ENCODE measurements at regions not wholly inside any gene's neighbourhood (a gene's known extent, or its start where the extent isn't known, plus 50 kb on each side); places are given as distances from the start of the nearest gene placed in this dataset.

GRCh38 chr18:71873695-71874094, 670.4 kb downstream of the CBLN2 start:
- no peak for DNase-seq (ENCODE audit: low read depth)
- TF ChIP-seq, protein P1, sequence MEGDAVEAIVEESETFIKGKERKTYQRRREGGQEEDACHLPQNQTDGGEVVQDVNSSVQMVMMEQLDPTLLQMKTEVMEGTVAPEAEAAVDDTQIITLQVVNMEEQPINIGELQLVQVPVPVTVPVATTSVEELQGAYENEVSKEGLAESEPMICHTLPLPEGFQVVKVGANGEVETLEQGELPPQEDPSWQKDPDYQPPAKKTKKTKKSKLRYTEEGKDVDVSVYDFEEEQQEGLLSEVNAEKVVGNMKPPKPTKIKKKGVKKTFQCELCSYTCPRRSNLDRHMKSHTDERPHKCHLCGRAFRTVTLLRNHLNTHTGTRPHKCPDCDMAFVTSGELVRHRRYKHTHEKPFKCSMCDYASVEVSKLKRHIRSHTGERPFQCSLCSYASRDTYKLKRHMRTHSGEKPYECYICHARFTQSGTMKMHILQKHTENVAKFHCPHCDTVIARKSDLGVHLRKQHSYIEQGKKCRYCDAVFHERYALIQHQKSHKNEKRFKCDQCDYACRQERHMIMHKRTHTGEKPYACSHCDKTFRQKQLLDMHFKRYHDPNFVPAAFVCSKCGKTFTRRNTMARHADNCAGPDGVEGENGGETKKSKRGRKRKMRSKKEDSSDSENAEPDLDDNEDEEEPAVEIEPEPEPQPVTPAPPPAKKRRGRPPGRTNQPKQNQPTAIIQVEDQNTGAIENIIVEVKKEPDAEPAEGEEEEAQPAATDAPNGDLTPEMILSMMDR (conservative IDR thresholded peaks at IDR 0.05; ENCODE audit: low read depth, low read length): no peak
- H3K4me3 ChIP-seq (ENCODE audit: low read depth, low read length): no peak overlapping the region

DNA sequence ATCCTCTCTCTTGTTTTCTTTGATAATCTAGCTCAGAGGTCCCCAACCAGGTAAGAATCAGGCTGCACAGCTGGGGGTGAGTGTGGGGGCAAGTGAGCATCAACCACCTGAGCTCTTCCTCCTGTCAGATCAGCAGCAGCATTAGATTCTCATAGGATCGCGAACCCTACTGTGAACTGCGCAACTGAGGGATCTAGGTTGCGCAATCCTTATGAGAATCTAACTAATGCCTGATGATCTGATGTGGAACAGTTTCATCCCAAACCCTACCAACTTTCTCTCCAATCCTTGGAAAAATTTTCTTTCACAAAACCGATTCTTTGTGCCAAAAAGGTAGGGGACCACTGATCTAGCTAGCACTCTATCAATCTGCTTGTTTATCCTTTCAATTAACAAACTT, 678.3 kb downstream of the CBLN2 start:
- DNase-seq (ENCODE audit: low read depth): no peak
- H3K4me3 ChIP-seq (ENCODE audit: low read depth, low read length): no peak overlapping the region
- TF ChIP-seq, protein P1 (conservative IDR thresholded peaks at IDR 0.05; ENCODE audit: low read depth, low read length): no peak

GRCh38 chr18:71850602-71851001, 693.5 kb downstream of the CBLN2 start:
- no peak for DNase-seq (ENCODE audit: low read depth)
- TF ChIP-seq, protein P1 (conservative IDR thresholded peaks at IDR 0.05; ENCODE audit: low read depth, low read length): no peak
- H3K4me3 ChIP-seq (ENCODE audit: low read depth, low read length): no peak overlapping the region

DNA sequence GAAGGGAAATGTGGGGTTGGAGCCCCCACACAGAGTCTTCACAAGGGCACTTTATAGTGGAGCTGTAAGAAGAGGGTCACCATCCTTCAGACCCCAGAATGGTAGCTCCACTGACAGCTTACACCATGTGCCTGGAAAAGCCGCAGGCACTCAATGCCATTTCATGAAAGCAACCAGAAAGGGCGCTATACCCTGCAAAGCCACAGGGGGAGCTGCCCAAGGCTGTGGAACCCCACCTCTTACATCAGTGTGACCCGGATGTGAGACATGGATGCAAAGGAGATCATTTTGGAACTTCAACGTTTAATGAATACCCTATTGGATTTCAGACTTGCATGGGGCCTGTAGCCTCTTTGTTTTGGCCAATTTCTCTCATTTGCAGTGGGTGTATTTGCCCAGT, 694.7 kb downstream of the CBLN2 start:
- H3K4me3 ChIP-seq (ENCODE audit: low read depth, low read length): no peak overlapping the region
- DNase-seq (ENCODE audit: low read depth): no peak
- TF ChIP-seq, protein P1 (conservative IDR thresholded peaks at IDR 0.05; ENCODE audit: low read depth, low read length): peak; percentile 17

DNA sequence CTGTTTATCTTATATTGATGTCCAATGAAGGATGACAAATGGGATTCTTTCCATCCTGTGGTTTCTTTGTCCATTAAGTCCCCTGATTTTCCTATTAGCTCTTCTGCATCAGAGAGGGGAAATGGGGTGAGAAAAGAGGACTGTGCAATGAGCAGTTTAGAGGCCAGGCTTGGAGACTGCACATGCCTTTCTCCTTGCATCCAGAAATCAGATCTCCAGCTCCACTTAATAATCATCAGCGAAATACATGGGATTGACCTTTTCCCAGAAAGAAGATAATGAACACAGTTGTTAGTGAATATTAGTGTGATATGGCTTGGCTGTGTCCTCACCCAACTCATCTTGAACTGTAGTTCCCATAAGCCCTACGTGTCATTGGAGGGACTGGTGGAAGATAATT, 697.4 kb downstream of the CBLN2 start:
- TF ChIP-seq, protein P1 (conservative IDR thresholded peaks at IDR 0.05; ENCODE audit: low read depth, low read length): no peak
- no peak for DNase-seq (ENCODE audit: low read depth)
- H3K4me3 ChIP-seq (ENCODE audit: low read depth, low read length): no peak overlapping the region

DNA sequence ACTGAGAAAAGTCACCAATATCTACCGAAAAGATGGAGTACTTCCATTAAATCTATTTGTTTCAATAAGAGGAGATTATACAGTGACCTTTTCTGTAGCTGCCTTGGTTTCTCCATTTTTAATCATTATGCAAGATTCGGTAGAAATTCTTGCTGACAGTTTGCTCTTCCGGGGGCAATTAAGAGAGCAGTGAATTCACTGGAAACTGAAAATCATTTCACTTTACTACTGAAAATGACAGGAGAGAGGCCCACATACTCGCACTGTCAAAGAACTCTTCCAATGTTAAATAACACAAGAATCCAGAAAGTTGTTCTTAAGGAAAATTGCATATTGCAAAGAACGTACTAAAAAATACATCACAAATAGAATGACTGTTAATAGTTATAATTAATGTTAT, 699.3 kb downstream of the CBLN2 start:
- no peak for DNase-seq (ENCODE audit: low read depth)
- H3K4me3 ChIP-seq (ENCODE audit: low read depth, low read length): no peak overlapping the region
- TF ChIP-seq, protein P1 (conservative IDR thresholded peaks at IDR 0.05; ENCODE audit: low read depth, low read length): no peak

GRCh38 chr18:71842666-71843065, 701.5 kb downstream of the CBLN2 start:
- H3K4me3 ChIP-seq (ENCODE audit: low read depth, low read length): no peak overlapping the region
- no peak for DNase-seq (ENCODE audit: low read depth)
- TF ChIP-seq, protein P1 (conservative IDR thresholded peaks at IDR 0.05; ENCODE audit: low read depth, low read length): no peak

Data from choroid plexus epithelial cell (primary cell).